Activated CD8-positive, alpha-beta T cell treated with anti-CD3 and anti-CD28 coated beads for 36 hours (primary cell): ENCODE measurements at regions not wholly inside any gene's neighbourhood (a gene's known extent, or its start where the extent isn't known, plus 50 kb on each side); places are given as distances from the start of the nearest gene placed in this dataset.
A peak's percentile ranks its signal among the peaks of the same experiment; 100 is the strongest.

Experiments
- ATAC-seq: fragments of 200-7000 bp; cut with Tn5 transposase; one replicate; pipeline ENCODE4 v1.10.0; 2021; ENCODE audit warnings: mild to moderate bottlenecking, moderate library complexity
- CTCF ChIA-PET: fragments of 350-600 bp; sonication (Branson Sonifier 250); formaldehyde crosslinking; loops from one replicate; lab custom pipeline; 2021; ENCODE audit warnings: antibody characterized with exemption; lab: Charles Lee
- POLR2A ChIA-PET: fragments of 350-600 bp; sonication (Branson Sonifier 250); formaldehyde crosslinking; loops from one replicate; lab custom pipeline; 2021; ENCODE audit warnings: antibody characterized with exemption; lab: Charles Lee
- DNase-seq: peaks from one replicate; pipeline ENCODE4 v3.0.0-alpha.2; 2020
- H3K27ac Mint-ChIP-seq: one replicate; pipeline ENCODE4 v1.8.0; 2021; ENCODE audit warnings: mild to moderate bottlenecking, mixed read lengths
- H3K27me3 Mint-ChIP-seq: one replicate; pipeline ENCODE4 v1.8.0; 2021; ENCODE audit warnings: mixed read lengths
- H3K36me3 Mint-ChIP-seq: one replicate; pipeline ENCODE4 v1.8.0; 2021; ENCODE audit warnings: low read depth, mixed read lengths
- H3K4me1 Mint-ChIP-seq: one replicate; pipeline ENCODE4 v1.8.0; 2021; ENCODE audit warnings: low read depth, mixed read lengths
- H3K4me3 Mint-ChIP-seq: one replicate; pipeline ENCODE4 v1.8.0; 2021; ENCODE audit warnings: mild to moderate bottlenecking, moderate library complexity, mixed read lengths
- H3K9me3 Mint-ChIP-seq: one replicate; pipeline ENCODE4 v1.8.0; 2021; ENCODE audit warnings: mixed read lengths
- CTCF ChIP-seq: fragments of 200-600 bp; IDR thresholded peaks from one replicate; pipeline ENCODE4 v1.8.0; 2022; ENCODE audit warnings: antibody characterized with exemption, mild to moderate bottlenecking
- intact Hi-C: fragments of 100-400 bp; cut with micrococcal nuclease; formaldehyde crosslinking; loops from one replicate; pipeline ENCODE4 v1.10.0; 2022

DNA sequence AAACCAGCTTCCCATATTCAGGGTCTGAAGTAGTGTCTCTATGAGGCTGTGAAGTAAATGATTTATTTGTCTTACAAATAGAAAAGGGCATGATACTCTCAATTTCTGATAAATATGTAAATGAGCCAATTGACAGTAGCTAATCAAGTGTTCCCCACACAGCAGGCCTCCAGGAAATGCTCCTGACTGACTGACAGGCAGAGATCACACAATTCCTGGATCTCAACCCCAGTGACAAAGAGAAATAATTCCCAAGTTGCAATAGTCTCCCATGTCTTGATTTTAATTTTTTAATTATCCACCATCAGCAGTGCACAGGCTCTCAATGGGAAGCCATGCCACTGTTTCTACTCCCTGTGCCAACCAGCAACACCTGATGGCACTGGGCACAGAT is 390.4 kb downstream of the SOX11 start:
- Mint-ChIP-seq H3K27me3 (no peaks in the 10 kb centered on the region), H3K9me3 (peaks cover 4% of the 10 kb centered on the region), H3K27ac (no peak overlapping the region), H3K4me1 (no peaks in the 10 kb centered on the region), H3K36me3 (no peaks in the 10 kb centered on the region), H3K4me3 (no peak overlapping the region)
- ChIA-PET POLR2A (no interaction called here), CTCF (no interaction called here)
- intact Hi-C loops: no loop called here
- DNase-seq: no peak
- no peak for ATAC-seq
- no peak for TF ChIP-seq CTCF

DNA sequence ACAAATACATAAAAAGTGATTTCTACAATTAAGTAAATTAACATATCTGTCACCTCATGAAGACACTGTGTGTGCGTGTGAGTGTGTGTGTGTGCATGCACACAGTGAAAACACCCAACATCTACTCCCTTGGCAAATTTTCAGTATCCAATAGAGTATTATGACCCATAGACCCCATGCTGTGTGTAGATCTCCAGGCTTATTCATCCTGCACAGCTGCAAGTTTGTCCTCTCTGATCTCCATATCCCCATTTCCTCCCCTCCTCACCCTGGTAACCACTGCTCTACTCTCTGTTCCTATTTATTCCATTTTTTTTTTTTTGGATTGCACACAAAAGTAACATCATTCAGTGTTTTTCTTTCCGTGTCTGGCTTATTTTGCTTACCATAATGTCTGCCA is 391.0 kb downstream of the SOX11 start:
- H3K36me3 Mint-ChIP-seq: no peaks in the 10 kb centered on the region
- ChIA-PET POLR2A (no interaction called here), CTCF (no interaction called here)
- peaks cover 4% of the 10 kb centered on the region for H3K9me3 Mint-ChIP-seq
- DNase-seq: no peak
- H3K4me3 Mint-ChIP-seq: no peak overlapping the region
- H3K27ac Mint-ChIP-seq: no peak overlapping the region
- no peak for TF ChIP-seq CTCF
- ATAC-seq: no peak
- no peaks in the 10 kb centered on the region for H3K4me1 Mint-ChIP-seq
- intact Hi-C loops: no loop called here
- H3K27me3 Mint-ChIP-seq: no peaks in the 10 kb centered on the region

- ATAC-seq (no peak), DNase-seq (no peak)
- Mint-ChIP-seq H3K36me3 (no peaks in the 10 kb centered on the region), H3K27ac (no peak overlapping the region), H3K27me3 (no peaks in the 10 kb centered on the region), H3K9me3 (no peaks in the 10 kb centered on the region), H3K4me1 (no peaks in the 10 kb centered on the region), H3K4me3 (no peak overlapping the region)
- CTCF ChIA-PET: no interaction called here
- intact Hi-C loops: no loop called here
- TF ChIP-seq CTCF: no peak
- POLR2A ChIA-PET: no interaction called here
Observed at GRCh38 chr2:6089474-6089873, 397.3 kb downstream of the SOX11 start.

GRCh38 chr2:6103372-6103771 is 411.2 kb downstream of the SOX11 start:
- intact Hi-C loops: no loop called here
- no peak for TF ChIP-seq CTCF
- Mint-ChIP-seq H3K27ac (no peak overlapping the region), H3K4me3 (no peak overlapping the region), H3K9me3 (peaks cover 4% of the 10 kb centered on the region), H3K27me3 (peaks cover 2% of the 10 kb centered on the region), H3K4me1 (no peaks in the 10 kb centered on the region), H3K36me3 (no peaks in the 10 kb centered on the region)
- ChIA-PET POLR2A (no interaction called here), CTCF (no interaction called here)
- DNase-seq (no peak), ATAC-seq (no peak)

DNA sequence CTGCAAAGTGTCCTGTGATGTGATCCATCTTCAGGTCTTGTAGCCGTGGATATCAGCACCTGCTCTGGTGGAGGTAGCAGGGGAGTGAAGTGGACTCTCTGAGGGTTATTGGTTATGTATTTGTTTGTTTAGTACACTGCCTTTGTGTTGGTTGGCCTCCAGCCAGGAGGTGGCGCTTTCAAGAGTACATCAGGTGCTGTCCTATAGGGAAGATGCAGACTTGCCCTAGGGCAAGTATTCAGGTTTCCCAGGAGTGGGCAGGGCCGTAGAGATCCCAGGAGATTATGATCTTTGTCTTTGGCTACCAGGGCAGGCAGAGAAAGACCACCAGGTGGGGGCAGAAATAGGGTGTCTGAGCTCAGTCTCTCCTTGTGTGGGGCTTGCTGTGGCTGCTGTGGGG is 411.8 kb downstream of the SOX11 start:
- ATAC-seq: no peak
- H3K27ac Mint-ChIP-seq: no peak overlapping the region
- peaks cover 2% of the 10 kb centered on the region for H3K27me3 Mint-ChIP-seq
- H3K4me1 Mint-ChIP-seq: no peaks in the 10 kb centered on the region
- H3K4me3 Mint-ChIP-seq: no peak overlapping the region
- intact Hi-C loops: no loop called here
- DNase-seq: peak; percentile 10
- ChIA-PET POLR2A (no interaction called here), CTCF (no interaction called here)
- H3K9me3 Mint-ChIP-seq: peaks cover 4% of the 10 kb centered on the region
- TF ChIP-seq CTCF: no peak
- no peaks in the 10 kb centered on the region for H3K36me3 Mint-ChIP-seq
